Keratinocyte (primary cell): ENCODE measurements at regions not wholly inside any gene's neighbourhood (a gene's known extent, or its start where the extent isn't known, plus 50 kb on each side); places are given as distances from the start of the nearest gene placed in this dataset.

Source experiments
- DNase-seq: peaks from one replicate; pipeline ENCODE4 v3.0.0-alpha.2; 2011; ENCODE audit warnings: low read depth, missing footprints, low spot score
- FAIRE-seq: peaks from 2 replicates; lab custom pipeline; 2011; peaks lifted over from hg19 to GRCh38; lab: Jason Lieb, UNC
- H2AFZ ChIP-seq: 2 replicates; pipeline ENCODE4 v1.6.0; 2012; ENCODE audit warnings: low read length, control low read depth, inconsistent platforms; ENCODE audit not compliant: control insufficient read depth
- H3K27ac ChIP-seq: 2 replicates; pipeline ENCODE4 v1.5.1; 2011; ENCODE audit warnings: low read length; ENCODE audit not compliant: control insufficient read depth, insufficient read depth
- H3K27me3 ChIP-seq: 3 replicates; pipeline ENCODE4 v1.6.0; 2011; ENCODE audit warnings: low read length; ENCODE audit not compliant: control insufficient read depth, insufficient read depth; ENCODE audit errors: extremely low read depth
- H3K36me3 ChIP-seq, 2 experiments: 2 replicates in 1 of 2; 3 replicates in 1 of 2; pipeline ENCODE4 v1.5.1; 2011; ENCODE audit warnings: low read length in 2 of 2, mild to moderate bottlenecking in 1 of 2; ENCODE audit not compliant: control insufficient read depth in 2 of 2, insufficient read depth in 2 of 2; ENCODE audit errors: extremely low read depth in 1 of 2
- H3K4me1 ChIP-seq: 3 replicates; pipeline ENCODE4 v1.5.1; 2011; ENCODE audit warnings: low read length; ENCODE audit not compliant: control insufficient read depth, insufficient read depth; ENCODE audit errors: extremely low read depth
- H3K4me2 ChIP-seq: 3 replicates; pipeline ENCODE4 v1.6.0; 2011; ENCODE audit warnings: low read depth, low read length; ENCODE audit not compliant: control insufficient read depth, insufficient read depth; ENCODE audit errors: extremely low read depth
- H3K4me3 ChIP-seq, 3 experiments: fragments of 200-600 bp in 1 of 3; sonication (generic) in 1 of 3; 2 replicates in 2 of 3; 3 replicates in 1 of 3; pipeline ENCODE4 v1.5.1; 2011 to 2016; ENCODE audit warnings: low read length in 3 of 3, mild to moderate bottlenecking in 3 of 3, control low read depth in 2 of 3, inconsistent platforms in 1 of 3, low read depth in 1 of 3, mixed read lengths in 1 of 3, mixed run types in 1 of 3, moderate library complexity in 1 of 3; ENCODE audit not compliant: control insufficient read depth in 2 of 3, insufficient read depth in 2 of 3; ENCODE audit errors: extremely low read depth in 1 of 3
- H3K79me2 ChIP-seq: 2 replicates; pipeline ENCODE4 v1.6.0; 2012; ENCODE audit warnings: low read length; ENCODE audit not compliant: control insufficient read depth, insufficient read depth
- H3K9ac ChIP-seq: 3 replicates; pipeline ENCODE4 v1.6.0; 2011; ENCODE audit warnings: low read length; ENCODE audit not compliant: control insufficient read depth, insufficient read depth; ENCODE audit errors: extremely low read depth
- H3K9me1 ChIP-seq: 3 replicates; pipeline ENCODE4 v1.6.0; 2011; ENCODE audit warnings: low read length; ENCODE audit not compliant: control insufficient read depth, insufficient read depth; ENCODE audit errors: extremely low read depth
- H3K9me3 ChIP-seq: 2 replicates; pipeline ENCODE4 v1.5.1; 2012; ENCODE audit warnings: low read depth, low read length; ENCODE audit not compliant: control insufficient read depth
- H4K20me1 ChIP-seq: 3 replicates; pipeline ENCODE4 v1.6.0; 2011; ENCODE audit warnings: low read length; ENCODE audit not compliant: control insufficient read depth, insufficient read depth; ENCODE audit errors: extremely low read depth
- EZH2 ChIP-seq: IDR thresholded peaks from one replicate; pipeline ENCODE4 v1.6.1; 2012; ENCODE audit warnings: inconsistent platforms, mild to moderate bottlenecking, low read length, moderate library complexity
- dilution Hi-C: fragments of 300-500 bp; cut with MboI; formaldehyde crosslinking; loops from one replicate; pipeline ENCODE4 v1.7.0; 2020; ENCODE audit warnings: low sequenced_read_pairs; ENCODE audit not compliant: extremely low pct_ligation_motif_present
- TF ChIP-seq, protein P1 (sequence below), 3 experiments: IDR thresholded peaks in 1 of 3; conservative IDR thresholded peaks in 1 of 3; optimal IDR thresholded peaks in 1 of 3; 2 replicates in 2 of 3; 3 replicates in 1 of 3; pipeline versions ENCODE3 to v1.5.1; 2011; ENCODE audit warnings: low read length in 3 of 3, mild to moderate bottlenecking in 3 of 3, moderate library complexity in 2 of 3, control low read depth in 1 of 3, inconsistent platforms in 1 of 3; ENCODE audit not compliant: insufficient read depth in 2 of 3; ENCODE audit errors: extremely low read depth in 1 of 3

DNA sequence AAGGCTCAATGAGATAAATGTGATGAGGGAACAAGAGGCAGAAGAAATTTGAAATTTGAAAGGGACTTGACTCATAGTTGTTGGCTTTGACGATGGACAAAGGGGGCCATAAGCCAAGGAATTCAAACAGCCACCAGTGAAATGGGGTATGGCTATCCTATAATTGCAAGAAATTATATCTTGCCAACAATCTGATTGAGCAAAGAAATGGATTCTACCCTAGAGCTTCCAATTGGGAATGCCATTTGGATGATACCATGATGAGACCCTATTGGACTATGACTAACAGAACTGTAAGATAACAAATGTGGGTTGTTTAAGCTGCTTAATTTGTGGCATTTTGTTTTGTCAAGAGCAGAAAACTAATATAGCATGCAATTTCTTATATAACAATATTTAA, 270.1 kb upstream of the ARSJ start:
- no peaks in the 10 kb centered on the region for H3K36me3 ChIP-seq
- peaks cover 13% of the 10 kb centered on the region for H3K4me1 ChIP-seq
- TF ChIP-seq, protein P1, sequence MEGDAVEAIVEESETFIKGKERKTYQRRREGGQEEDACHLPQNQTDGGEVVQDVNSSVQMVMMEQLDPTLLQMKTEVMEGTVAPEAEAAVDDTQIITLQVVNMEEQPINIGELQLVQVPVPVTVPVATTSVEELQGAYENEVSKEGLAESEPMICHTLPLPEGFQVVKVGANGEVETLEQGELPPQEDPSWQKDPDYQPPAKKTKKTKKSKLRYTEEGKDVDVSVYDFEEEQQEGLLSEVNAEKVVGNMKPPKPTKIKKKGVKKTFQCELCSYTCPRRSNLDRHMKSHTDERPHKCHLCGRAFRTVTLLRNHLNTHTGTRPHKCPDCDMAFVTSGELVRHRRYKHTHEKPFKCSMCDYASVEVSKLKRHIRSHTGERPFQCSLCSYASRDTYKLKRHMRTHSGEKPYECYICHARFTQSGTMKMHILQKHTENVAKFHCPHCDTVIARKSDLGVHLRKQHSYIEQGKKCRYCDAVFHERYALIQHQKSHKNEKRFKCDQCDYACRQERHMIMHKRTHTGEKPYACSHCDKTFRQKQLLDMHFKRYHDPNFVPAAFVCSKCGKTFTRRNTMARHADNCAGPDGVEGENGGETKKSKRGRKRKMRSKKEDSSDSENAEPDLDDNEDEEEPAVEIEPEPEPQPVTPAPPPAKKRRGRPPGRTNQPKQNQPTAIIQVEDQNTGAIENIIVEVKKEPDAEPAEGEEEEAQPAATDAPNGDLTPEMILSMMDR (optimal IDR thresholded peaks at IDR 0.05 in 1 of 3, IDR thresholded peaks at IDR 0.05 in 1 of 3, conservative IDR thresholded peaks at IDR 0.05 in 1 of 3; ENCODE audit: extremely low read depth in 1 of 3, insufficient read depth in 2 of 3, low read length in 3 of 3) = no peak
- TF ChIP-seq EZH2 = no peak
- DNase-seq (no peak), FAIRE-seq (no peak)
- no peaks in the 10 kb centered on the region for H3K27me3 ChIP-seq
- no peak overlapping the region for H3K4me2 ChIP-seq
- H3K9me1 ChIP-seq = no peaks in the 10 kb centered on the region
- no peaks in the 10 kb centered on the region for H3K79me2 ChIP-seq
- H2AFZ ChIP-seq = no peak overlapping the region
- H3K27ac ChIP-seq = no peak overlapping the region
- no peak overlapping the region for H3K4me3 ChIP-seq
- dilution Hi-C loops = no loop called here
- H3K9ac ChIP-seq = no peak overlapping the region
- no peaks in the 10 kb centered on the region for H4K20me1 ChIP-seq
- H3K9me3 ChIP-seq = no peaks in the 10 kb centered on the region

- DNase-seq = no peak
- Histone ChIP-seq H3K27me3 (no peaks in the 10 kb centered on the region), H3K4me2 (peak overlapping the region; percentile 13), H3K4me3 (no peak overlapping the region), H3K9ac (no peak overlapping the region), H3K9me3 (no peaks in the 10 kb centered on the region), H3K36me3 (no peaks in the 10 kb centered on the region), H3K4me1 (peaks cover 13% of the 10 kb centered on the region), H2AFZ (no peak overlapping the region), H3K79me2 (no peaks in the 10 kb centered on the region), H3K27ac (no peak overlapping the region), H3K9me1 (no peaks in the 10 kb centered on the region), H4K20me1 (no peaks in the 10 kb centered on the region)
- dilution Hi-C loops = no loop called here
- no peak for FAIRE-seq
- TF ChIP-seq, protein P1 (optimal IDR thresholded peaks at IDR 0.05 in 1 of 3, IDR thresholded peaks at IDR 0.05 in 1 of 3, conservative IDR thresholded peaks at IDR 0.05 in 1 of 3; ENCODE audit: extremely low read depth in 1 of 3, insufficient read depth in 2 of 3, low read length in 3 of 3) = no peak
- TF ChIP-seq EZH2 = no peak
These were observed 270.5 kb upstream of the ARSJ start for GRCh38 chr4:114249976-114250375.
